ENCODE measurements at regions not wholly inside any gene's neighbourhood (a gene's known extent, or its start where the extent isn't known, plus 50 kb on each side); places are given as distances from the start of the nearest gene placed in this dataset.

DNA sequence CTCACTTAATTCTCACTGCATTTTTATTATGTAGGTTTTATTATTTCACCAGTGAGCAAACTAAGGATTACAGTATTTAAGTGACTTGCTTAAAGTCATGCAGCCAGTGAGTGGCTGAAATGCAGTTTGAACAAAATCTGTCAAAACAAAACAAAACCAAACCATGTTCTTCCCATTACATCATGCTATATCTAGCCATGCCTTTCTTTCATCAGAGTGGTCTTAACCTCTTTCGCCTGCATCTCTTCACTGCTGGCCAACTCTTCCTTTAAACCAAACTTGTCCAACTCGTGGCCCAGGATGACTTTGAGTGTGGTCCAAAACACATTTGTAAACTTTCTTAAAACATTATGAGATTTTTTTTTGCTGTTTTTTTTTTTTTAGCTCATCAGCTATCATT, 223.2 kb downstream of the PCDH7 start:
- WGBS (ENCODE audit: low lambda C conversion rate, missing lambda C conversion rate): 78% methylated on average over 2 of the region's 2 CpGs
- peaks cover 8% of the 10 kb centered on the region for H3K4me1 ChIP-seq (ENCODE audit: insufficient read depth)
- H3K27me3 ChIP-seq: no peaks in the 10 kb centered on the region
- no peak overlapping the region for H2AFZ ChIP-seq
- H3K9me3 ChIP-seq (ENCODE audit: low read depth): no peaks in the 10 kb centered on the region
- TF ChIP-seq CTCF (IDR thresholded peaks at IDR 0.05; ENCODE audit: poor library complexity): no peak
- TF ChIP-seq EZH2 (IDR thresholded peaks at IDR 0.05; ENCODE audit: borderline replicate concordance): no peak
- TF ChIP-seq EZH2phosphoT487 (IDR thresholded peaks at IDR 0.05; ENCODE audit: low read depth, severe bottlenecking, unreplicated experiment): no peak
- no peaks in the 10 kb centered on the region for H3K36me3 ChIP-seq (replicated peaks; ENCODE audit: insufficient read depth, low read depth)
- H3K27ac ChIP-seq: no peak overlapping the region
- H3K79me2 ChIP-seq: no peaks in the 10 kb centered on the region
- no peak for DNase-seq (ENCODE audit: low spot score)
- no peak overlapping the region for H3K4me2 ChIP-seq
- H3K9me2 ChIP-seq (replicated peaks; ENCODE audit: insufficient read depth): no peaks in the 10 kb centered on the region
- no peaks in the 10 kb centered on the region for H4K20me1 ChIP-seq (ENCODE audit: insufficient read depth, poor library complexity, severe bottlenecking)
- H3K4me3 ChIP-seq: no peak overlapping the region

DNA sequence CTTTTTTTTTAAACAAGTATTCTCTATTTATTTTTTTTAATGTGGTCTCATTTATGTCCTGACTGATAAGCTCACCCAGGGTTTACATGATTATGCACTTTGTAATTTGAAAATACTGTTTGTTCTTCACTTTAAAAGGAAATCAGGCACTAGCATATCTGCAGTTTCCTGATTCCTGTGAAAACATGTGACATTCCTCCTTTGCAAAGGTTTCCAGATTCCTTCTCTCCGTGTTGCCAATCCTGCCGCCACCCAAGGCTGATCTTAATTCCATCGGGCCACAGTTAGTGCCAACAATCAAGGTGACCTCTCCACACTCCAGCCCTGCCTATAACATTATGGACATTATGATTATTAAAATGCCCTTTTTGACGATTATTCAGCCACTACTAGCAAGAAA, 225.4 kb downstream of the PCDH7 start:
- peak overlapping the region; percentile 78 for H3K27ac ChIP-seq

DNA sequence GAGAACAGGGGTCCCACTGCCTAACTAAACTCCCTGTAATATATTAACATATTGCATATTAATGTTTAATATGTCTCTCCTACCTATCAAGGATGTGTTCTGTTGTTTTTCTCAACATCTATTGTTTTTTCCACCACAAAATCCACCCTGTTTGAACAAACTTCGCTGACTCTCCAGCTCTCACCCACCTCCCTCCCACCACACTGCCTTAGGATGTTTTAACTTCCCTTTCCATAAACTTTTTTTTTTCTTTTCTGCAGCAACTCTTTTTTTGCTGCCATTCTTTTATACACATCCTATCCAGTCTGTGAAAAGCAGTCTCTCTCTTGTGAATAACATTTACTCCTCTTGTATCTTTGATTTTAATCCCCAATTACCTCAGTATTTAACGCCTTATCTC, 226.1 kb downstream of the PCDH7 start:
- no peak overlapping the region for H3K4me3 ChIP-seq
- H4K20me1 ChIP-seq (ENCODE audit: insufficient read depth, poor library complexity, severe bottlenecking): no peaks in the 10 kb centered on the region
- no peaks in the 10 kb centered on the region for H3K79me2 ChIP-seq
- DNase-seq (ENCODE audit: low spot score): no peak
- 73% methylated on average over 2 of the region's 2 CpGs for WGBS (ENCODE audit: low lambda C conversion rate, missing lambda C conversion rate)
- peak overlapping the region; percentile 78 for H3K27ac ChIP-seq
- H2AFZ ChIP-seq: no peak overlapping the region
- H3K4me1 ChIP-seq (ENCODE audit: insufficient read depth): peaks cover 16% of the 10 kb centered on the region
- TF ChIP-seq EZH2 (IDR thresholded peaks at IDR 0.05; ENCODE audit: borderline replicate concordance): no peak
- no peak for TF ChIP-seq CTCF (IDR thresholded peaks at IDR 0.05; ENCODE audit: poor library complexity)
- no peaks in the 10 kb centered on the region for H3K9me2 ChIP-seq (replicated peaks; ENCODE audit: insufficient read depth)
- H3K27me3 ChIP-seq: no peaks in the 10 kb centered on the region
- H3K9me3 ChIP-seq (ENCODE audit: low read depth): no peaks in the 10 kb centered on the region
- no peaks in the 10 kb centered on the region for H3K36me3 ChIP-seq (replicated peaks; ENCODE audit: insufficient read depth, low read depth)
- no peak overlapping the region for H3K4me2 ChIP-seq

More for the DNA sequence above, 225.4 kb downstream of the PCDH7 start:
- Histone ChIP-seq H3K36me3 (replicated peaks; ENCODE audit: insufficient read depth, low read depth) (no peaks in the 10 kb centered on the region), H3K4me1 (ENCODE audit: insufficient read depth) (peaks cover 14% of the 10 kb centered on the region), H3K27me3 (no peaks in the 10 kb centered on the region), H3K4me2 (peak overlapping the region; percentile 32), H2AFZ (peak overlapping the region; percentile 23), H3K9me2 (replicated peaks; ENCODE audit: insufficient read depth) (no peaks in the 10 kb centered on the region), H3K9me3 (ENCODE audit: low read depth) (no peaks in the 10 kb centered on the region), H3K79me2 (no peaks in the 10 kb centered on the region), H3K4me3 (no peak overlapping the region), H4K20me1 (ENCODE audit: insufficient read depth, poor library complexity, severe bottlenecking) (no peaks in the 10 kb centered on the region)
- no peak for TF ChIP-seq CTCF (IDR thresholded peaks at IDR 0.05; ENCODE audit: poor library complexity)
- TF ChIP-seq EZH2 (IDR thresholded peaks at IDR 0.05; ENCODE audit: borderline replicate concordance): no peak
- no peak for TF ChIP-seq EZH2phosphoT487 (IDR thresholded peaks at IDR 0.05; ENCODE audit: low read depth, severe bottlenecking, unreplicated experiment)
- no peak for DNase-seq (ENCODE audit: low spot score)
- WGBS (ENCODE audit: low lambda C conversion rate, missing lambda C conversion rate): 51% methylated on average over 4 of the region's 4 CpGs

GRCh38 chr4:30948653-30949052, 228.5 kb downstream of the PCDH7 start:
- Histone ChIP-seq H3K4me2 (no peak overlapping the region), H4K20me1 (ENCODE audit: insufficient read depth, poor library complexity, severe bottlenecking) (no peaks in the 10 kb centered on the region), H2AFZ (no peak overlapping the region), H3K36me3 (replicated peaks; ENCODE audit: insufficient read depth, low read depth) (no peaks in the 10 kb centered on the region), H3K9me2 (replicated peaks; ENCODE audit: insufficient read depth) (no peaks in the 10 kb centered on the region), H3K4me3 (no peak overlapping the region), H3K27me3 (no peaks in the 10 kb centered on the region), H3K79me2 (no peaks in the 10 kb centered on the region), H3K27ac (no peak overlapping the region), H3K4me1 (ENCODE audit: insufficient read depth) (peaks cover 24% of the 10 kb centered on the region), H3K9me3 (ENCODE audit: low read depth) (no peaks in the 10 kb centered on the region)
- no peak for TF ChIP-seq CTCF (IDR thresholded peaks at IDR 0.05; ENCODE audit: poor library complexity)
- no peak for TF ChIP-seq EZH2 (IDR thresholded peaks at IDR 0.05; ENCODE audit: borderline replicate concordance)
- TF ChIP-seq EZH2phosphoT487 (IDR thresholded peaks at IDR 0.05; ENCODE audit: low read depth, severe bottlenecking, unreplicated experiment): no peak
- 44% methylated on average over 3 of the region's 3 CpGs for WGBS (ENCODE audit: low lambda C conversion rate, missing lambda C conversion rate)
- DNase-seq (ENCODE audit: low spot score): no peak
